Medulla oblongata (tissue), 1 donor: ENCODE measurements at regions not wholly inside any gene's neighbourhood (a gene's known extent, or its start where the extent isn't known, plus 50 kb on each side); places are given as distances from the start of the nearest gene placed in this dataset.

Experiments
- DNase-seq: peaks from one replicate; pipeline ENCODE4 v3.0.0-alpha.2; 2015; ENCODE audit errors: extremely low spot score

GRCh38 chr2:7286120-7286519 lies 368.9 kb downstream of the RNF144A start:
- DNase-seq = no peak

- DNase-seq = no peak
Observed at GRCh38 chr2:7288484-7288883, 371.3 kb downstream of the RNF144A start.

GRCh38 chr2:7289697-7290096 lies 372.5 kb downstream of the RNF144A start:
- no peak for DNase-seq

GRCh38 chr2:7292154-7292691 lies 375.0 kb downstream of the RNF144A start:
- no peak for DNase-seq

- DNase-seq = no peak
Observed at GRCh38 chr2:7309582-7309981, 392.4 kb downstream of the RNF144A start.

- no peak for DNase-seq
Observed at GRCh38 chr2:7324706-7325105, 407.5 kb downstream of the RNF144A start.

GRCh38 chr2:7325186-7325585 lies 408.0 kb downstream of the RNF144A start:
- no peak for DNase-seq

GRCh38 chr2:7329465-7329864 lies 412.3 kb downstream of the RNF144A start:
- no peak for DNase-seq

- no peak for DNase-seq
Observed at GRCh38 chr2:7333189-7333765, 416.1 kb downstream of the RNF144A start.

- DNase-seq = no peak
Observed at GRCh38 chr2:7333960-7334493, 416.8 kb downstream of the RNF144A start.

- no peak for DNase-seq
Observed at GRCh38 chr2:7338961-7339360, 421.7 kb downstream of the RNF144A start.

- DNase-seq = no peak
Observed at GRCh38 chr2:7346336-7346735, 429.1 kb downstream of the RNF144A start.

- DNase-seq = no peak
Observed at GRCh38 chr2:7348761-7349160, 431.5 kb downstream of the RNF144A start.

GRCh38 chr2:7352191-7352590 lies 435.0 kb downstream of the RNF144A start:
- no peak for DNase-seq

- DNase-seq = no peak
Observed at GRCh38 chr2:7353571-7353970, 436.4 kb downstream of the RNF144A start.

GRCh38 chr2:7355781-7356180 lies 438.6 kb downstream of the RNF144A start:
- no peak for DNase-seq

- no peak for DNase-seq
Observed at GRCh38 chr2:7356909-7357584, 439.8 kb downstream of the RNF144A start.

- no peak for DNase-seq
Observed at GRCh38 chr2:7357993-7358392, 440.8 kb downstream of the RNF144A start.

- DNase-seq = no peak
Observed at GRCh38 chr2:7358865-7359447, 441.7 kb downstream of the RNF144A start.

GRCh38 chr2:7363906-7364305 lies 446.7 kb downstream of the RNF144A start:
- DNase-seq = no peak

- DNase-seq = no peak
Observed at GRCh38 chr2:7368211-7368610, 451.0 kb downstream of the RNF144A start.

GRCh38 chr2:7373156-7373555 lies 455.9 kb downstream of the RNF144A start:
- DNase-seq = no peak

GRCh38 chr2:7375901-7376300 lies 458.7 kb downstream of the RNF144A start:
- no peak for DNase-seq
